GM12873 (cell line): ENCODE measurements at regions not wholly inside any gene's neighbourhood (a gene's known extent, or its start where the extent isn't known, plus 50 kb on each side); places are given as distances from the start of the nearest gene placed in this dataset.

Experiments
- CTCF ChIP-seq: IDR thresholded peaks from 2 replicates; pipeline ENCODE4 v1.5.1; 2012; ENCODE audit warnings: low read depth, mild to moderate bottlenecking, moderate library complexity, low read length, control low read depth; ENCODE audit not compliant: insufficient read depth; ENCODE audit errors: missing control alignments

- no peak for TF ChIP-seq CTCF
Observed at GRCh38 chr17:51533219-51533618, 272.9 kb downstream of the UTP18 start.

GRCh38 chr17:51533821-51534220, 273.5 kb downstream of the UTP18 start:
- TF ChIP-seq CTCF: no peak

GRCh38 chr17:51536627-51537026, 276.3 kb downstream of the UTP18 start:
- TF ChIP-seq CTCF: no peak

GRCh38 chr17:51537996-51538550, 277.7 kb downstream of the UTP18 start:
- no peak for TF ChIP-seq CTCF

- no peak for TF ChIP-seq CTCF
Observed at GRCh38 chr17:51540151-51540550, 279.8 kb downstream of the UTP18 start.

- TF ChIP-seq CTCF: no peak
Observed at GRCh38 chr17:51541215-51541614, 280.9 kb downstream of the UTP18 start.

GRCh38 chr17:51546114-51546513, 285.8 kb downstream of the UTP18 start:
- TF ChIP-seq CTCF: no peak

GRCh38 chr17:51548125-51548524, 287.8 kb downstream of the UTP18 start:
- TF ChIP-seq CTCF: no peak
